Sciatic nerve (tissue), 2 donors: ENCODE measurements at regions not wholly inside any gene's neighbourhood (a gene's known extent, or its start where the extent isn't known, plus 50 kb on each side); places are given as distances from the start of the nearest gene placed in this dataset.
"Not testable (repeated sequence)": the region's sequence is repeated elsewhere in the genome, so short reads cannot be mapped to it uniquely, and the experiment has no call there.

Experiments
- ATAC-seq: fragments of 200-7000 bp; cut with Tn5 transposase; one replicate; pipeline ENCODE4 v1.9.1; 2020; ENCODE audit warnings: mild to moderate bottlenecking, moderate library complexity
- DNase-seq: peaks from one replicate; pipeline ENCODE4 v3.0.0-alpha.2; 2020; ENCODE audit warnings: low spot score
- intact Hi-C: fragments of 100-400 bp; cut with DNase I; formaldehyde crosslinking; loops from one replicate; pipeline ENCODE4 v1.14.2; 2022
- donor health status: DM: no; HTN: no; CAD: no.
- donor health status: DM: no; HTN: no; CAD: no.

GRCh38 chr3:137194301-137194700 is 236.5 kb downstream of the IL20RB start:
- ATAC-seq: no peak

GRCh38 chr3:137198374-137198773 is 240.6 kb downstream of the IL20RB start:
- intact Hi-C loops, DNase-seq, ATAC-seq: not testable (repeated sequence)

More at GRCh38 chr3:137194301-137194700, 236.5 kb downstream of the IL20RB start:
- DNase-seq: no peak
- intact Hi-C loops: no loop called here

GRCh38 chr3:137199678-137200077 is 241.9 kb downstream of the IL20RB start:
- intact Hi-C loops: no loop called here
- DNase-seq (no peak), ATAC-seq (no peak)

- intact Hi-C loops: no loop called here
- DNase-seq (no peak), ATAC-seq (no peak)
Observed at GRCh38 chr3:137201066-137201465, 243.3 kb downstream of the IL20RB start.

GRCh38 chr3:137202941-137203340 is 245.2 kb downstream of the IL20RB start:
- DNase-seq (no peak), ATAC-seq (no peak)
- intact Hi-C loops: no loop called here

GRCh38 chr3:137204409-137204808 is 246.6 kb downstream of the IL20RB start:
- no peak for ATAC-seq
- intact Hi-C loops: no loop called here
- DNase-seq: no peak

- no peak for DNase-seq
- intact Hi-C loops: no loop called here
- no peak for ATAC-seq
Observed at GRCh38 chr3:137205394-137206045, 247.7 kb downstream of the IL20RB start.

- intact Hi-C loops: no loop called here
- DNase-seq: no peak
- ATAC-seq: no peak
Observed at GRCh38 chr3:137207616-137208015, 249.8 kb downstream of the IL20RB start.

GRCh38 chr3:137217733-137218132 is 259.9 kb downstream of the IL20RB start:
- DNase-seq (no peak), ATAC-seq (no peak)

GRCh38 chr3:137219801-137220445 is 262.1 kb downstream of the IL20RB start:
- intact Hi-C loops: no loop called here
- DNase-seq: no peak
- no peak for ATAC-seq

More at GRCh38 chr3:137217733-137218132, 259.9 kb downstream of the IL20RB start:
- intact Hi-C loops: no loop called here

GRCh38 chr3:137222736-137223225 is 265.0 kb downstream of the IL20RB start:
- intact Hi-C loops: no loop called here
- no peak for ATAC-seq
- no peak for DNase-seq

- intact Hi-C loops: no loop called here
- no peak for DNase-seq
- no peak for ATAC-seq
Observed at GRCh38 chr3:137224464-137224863, 266.7 kb downstream of the IL20RB start.

GRCh38 chr3:137242836-137243400 is 285.1 kb downstream of the IL20RB start:
- ATAC-seq: no peak
- no peak for DNase-seq
- intact Hi-C loops: no loop called here

- ATAC-seq (no peak), DNase-seq (no peak)
- intact Hi-C loops: no loop called here
Observed at GRCh38 chr3:137246491-137246890, 288.7 kb downstream of the IL20RB start.

- ATAC-seq (no peak), DNase-seq (no peak)
- intact Hi-C loops: no loop called here
Observed at GRCh38 chr3:137249311-137249940, 291.6 kb downstream of the IL20RB start.

GRCh38 chr3:137259089-137259488 is 301.3 kb downstream of the IL20RB start:
- intact Hi-C loops: no loop called here
- ATAC-seq: no peak

GRCh38 chr3:137259701-137260100 is 301.9 kb downstream of the IL20RB start:
- no peak for DNase-seq
- intact Hi-C loops: no loop called here
- peak; percentile 46 for ATAC-seq

More at GRCh38 chr3:137259089-137259488, 301.3 kb downstream of the IL20RB start:
- no peak for DNase-seq

GRCh38 chr3:137264071-137264820 is 306.5 kb downstream of the IL20RB start:
- DNase-seq (no peak), ATAC-seq (no peak)
- intact Hi-C loops: no loop called here

- intact Hi-C loops: no loop called here
- no peak for ATAC-seq
- DNase-seq: no peak
Observed at GRCh38 chr3:137264843-137265330, 307.1 kb downstream of the IL20RB start.
